Activated CD8-positive, alpha-beta memory T cell treated with anti-CD3 and anti-CD28 coated beads, Interleukin-2, amount 50 U/mL, for 1 hour (primary cell): ENCODE measurements at regions not wholly inside any gene's neighbourhood (a gene's known extent, or its start where the extent isn't known, plus 50 kb on each side); places are given as distances from the start of the nearest gene placed in this dataset.

Experiments used
- DNase-seq: peaks from one replicate; pipeline ENCODE4 v3.0.0-alpha.2; 2020; ENCODE audit errors: extremely low read depth

GRCh38 chr13:73519396-73520116 is 460.8 kb downstream of the KLF5 start:
- no peak for DNase-seq

- DNase-seq = no peak
These were observed 459.0 kb downstream of the KLF5 start for GRCh38 chr13:73517766-73518165.

- no peak for DNase-seq
These were observed 457.9 kb downstream of the KLF5 start for GRCh38 chr13:73516731-73517130.

- no peak for DNase-seq
These were observed 455.4 kb downstream of the KLF5 start for GRCh38 chr13:73514208-73514607.

GRCh38 chr13:73513751-73514150 is 454.9 kb downstream of the KLF5 start:
- DNase-seq = no peak

GRCh38 chr13:73508841-73509240 is 450.0 kb downstream of the KLF5 start:
- no peak for DNase-seq

- no peak for DNase-seq
These were observed 446.6 kb downstream of the KLF5 start for GRCh38 chr13:73505376-73505890.

- no peak for DNase-seq
These were observed 440.9 kb downstream of the KLF5 start for GRCh38 chr13:73499695-73500094.

GRCh38 chr13:73497430-73497829 is 438.6 kb downstream of the KLF5 start:
- no peak for DNase-seq

GRCh38 chr13:73496711-73497110 is 437.9 kb downstream of the KLF5 start:
- DNase-seq = no peak

GRCh38 chr13:73492811-73493210 is 434.0 kb downstream of the KLF5 start:
- no peak for DNase-seq

- no peak for DNase-seq
These were observed 423.8 kb downstream of the KLF5 start for GRCh38 chr13:73482556-73482955.

GRCh38 chr13:73481886-73482445 is 423.2 kb downstream of the KLF5 start:
- no peak for DNase-seq

- DNase-seq = no peak
These were observed 422.2 kb downstream of the KLF5 start for GRCh38 chr13:73480779-73481559.

GRCh38 chr13:73479856-73480255 is 421.1 kb downstream of the KLF5 start:
- no peak for DNase-seq

GRCh38 chr13:73479351-73479750 is 420.5 kb downstream of the KLF5 start:
- DNase-seq = no peak

GRCh38 chr13:73477441-73477840 is 418.6 kb downstream of the KLF5 start:
- DNase-seq = no peak

GRCh38 chr13:73473016-73473415 is 414.2 kb downstream of the KLF5 start:
- DNase-seq = no peak

GRCh38 chr13:73467125-73467524 is 408.3 kb downstream of the KLF5 start:
- no peak for DNase-seq

- no peak for DNase-seq
These were observed 407.8 kb downstream of the KLF5 start for GRCh38 chr13:73466561-73466960.

GRCh38 chr13:73465617-73465971 is 406.8 kb downstream of the KLF5 start:
- no peak for DNase-seq

GRCh38 chr13:73464758-73465616 is 406.2 kb downstream of the KLF5 start:
- DNase-seq = no peak
